ENCODE measurements at regions not wholly inside any gene's neighbourhood (a gene's known extent, or its start where the extent isn't known, plus 50 kb on each side); places are given as distances from the start of the nearest gene placed in this dataset.

DNA sequence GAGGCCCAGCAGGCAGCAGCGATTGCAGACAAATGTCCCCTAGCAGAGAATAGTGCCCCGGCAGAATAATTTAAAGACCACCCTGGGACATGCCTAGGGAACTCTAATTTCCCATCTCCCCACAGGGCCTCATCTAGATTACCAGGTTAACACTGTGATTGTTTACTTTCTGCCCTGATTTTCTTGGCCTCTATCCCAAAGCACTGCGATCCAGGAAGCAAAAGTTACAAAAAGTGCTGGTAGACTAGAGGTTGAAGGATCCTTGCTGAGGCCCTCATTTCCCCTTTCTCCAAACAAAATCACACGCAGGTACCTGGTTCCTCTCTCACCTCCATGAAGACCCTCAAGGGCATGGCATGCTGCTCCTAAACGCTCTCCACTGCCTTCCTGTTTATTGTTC lies 229.7 kb downstream of the C1orf94 start:
- no peak overlapping the region for H3K4me3 Mint-ChIP-seq
- no peaks in the 10 kb centered on the region for H3K9me3 Mint-ChIP-seq
- H3K36me3 Mint-ChIP-seq, result no peaks in the 10 kb centered on the region
- no peak overlapping the region for H3K27ac Mint-ChIP-seq
- ATAC-seq, result no peak
- no peaks in the 10 kb centered on the region for H3K4me1 Mint-ChIP-seq
- peak in 1 of 2 donors; percentile 3 for DNase-seq (ENCODE audit: low spot score in 2 of 2)

DNA sequence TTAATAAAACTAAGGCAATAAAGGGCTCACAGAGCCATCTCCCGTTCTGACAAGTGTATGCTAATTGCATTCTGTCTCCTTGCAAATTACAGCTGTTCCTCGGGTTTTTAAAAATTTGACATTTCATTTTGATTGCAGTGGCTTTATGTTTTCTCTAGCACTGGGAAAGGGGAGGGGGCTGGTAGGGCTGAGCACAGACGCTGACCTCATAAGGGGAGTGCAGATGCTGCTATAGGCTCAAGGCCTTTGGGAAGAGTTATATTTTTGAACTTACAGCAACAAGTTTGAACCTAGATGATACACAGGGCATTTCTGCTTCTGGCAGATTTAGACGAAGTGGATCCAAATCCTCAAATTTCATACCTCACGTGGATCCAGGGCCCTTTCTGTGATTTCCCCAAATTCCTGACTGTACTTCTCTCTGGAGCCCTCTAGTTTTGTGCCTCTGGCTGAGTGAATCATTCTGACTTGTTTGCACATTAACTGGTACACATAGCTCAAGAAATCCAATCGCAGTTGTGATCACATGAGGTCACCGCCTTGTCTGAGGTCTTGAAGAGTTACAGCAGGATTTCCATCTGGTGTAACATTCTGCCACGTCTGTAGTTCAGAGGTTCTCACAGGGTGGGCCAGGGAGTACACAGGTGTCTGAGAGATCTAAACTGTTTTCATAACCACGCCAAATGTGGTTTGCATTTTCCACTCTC lies 230.3 kb downstream of the C1orf94 start:
- Mint-ChIP-seq H3K4me1 (no peaks in the 10 kb centered on the region), H3K27ac (no peak overlapping the region), H3K4me3 (no peak overlapping the region), H3K9me3 (no peaks in the 10 kb centered on the region), H3K36me3 (no peaks in the 10 kb centered on the region)
- no peak for ATAC-seq
- DNase-seq (ENCODE audit: low spot score in 2 of 2), result peak in 1 of 2 donors; percentile 7

DNA sequence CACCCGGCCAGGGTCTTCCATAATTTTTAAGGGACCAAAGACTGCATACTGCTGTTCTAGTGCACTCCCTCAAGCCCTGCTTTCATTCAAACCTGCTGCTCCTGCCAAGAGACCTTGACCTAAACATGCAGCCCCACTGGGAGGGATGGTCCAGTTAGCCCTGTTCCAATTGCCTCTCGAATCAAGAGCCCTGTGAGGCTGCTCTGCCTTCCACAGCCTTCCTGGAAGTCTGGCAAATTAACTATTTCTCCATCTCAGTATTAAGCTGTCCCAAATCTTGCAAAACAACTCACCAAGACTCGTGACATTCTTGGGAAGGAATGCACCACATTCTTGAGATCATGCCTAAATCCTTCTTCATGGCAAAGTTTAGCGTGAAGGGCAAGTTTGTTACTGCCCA lies 231.3 kb downstream of the C1orf94 start:
- Mint-ChIP-seq H3K36me3 (no peaks in the 10 kb centered on the region), H3K9me3 (no peaks in the 10 kb centered on the region), H3K4me1 (no peaks in the 10 kb centered on the region), H3K27ac (no peak overlapping the region), H3K4me3 (no peak overlapping the region)
- ATAC-seq (no peak), DNase-seq (ENCODE audit: low spot score in 2 of 2) (peak in 1 of 2 donors; percentile 4)

DNA sequence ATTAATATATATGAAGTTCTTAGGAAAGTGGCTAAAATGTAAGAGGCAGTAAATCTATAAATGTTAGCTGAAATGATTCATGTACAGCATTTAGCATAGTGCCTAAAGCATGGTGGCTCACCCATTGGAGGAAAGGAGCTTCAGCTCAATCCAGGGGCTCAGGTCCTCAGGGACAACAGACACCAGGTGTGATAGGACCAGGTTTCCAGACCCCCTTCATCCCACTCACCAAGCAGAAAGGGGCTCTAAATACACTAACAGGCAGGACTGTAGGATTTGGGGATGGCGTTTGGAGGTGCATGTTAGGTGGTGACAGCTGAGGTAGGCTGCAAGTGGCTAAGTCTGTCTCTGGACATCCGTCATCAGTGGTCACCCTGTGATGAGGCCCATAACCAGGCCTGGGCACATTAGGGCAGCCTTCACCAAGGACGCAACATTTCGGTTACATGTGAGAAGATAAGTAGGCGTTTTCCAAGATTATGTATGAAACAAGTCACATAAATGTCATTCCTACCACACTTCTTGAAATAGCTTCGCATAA lies 233.1 kb downstream of the C1orf94 start:
- Mint-ChIP-seq H3K36me3 (no peaks in the 10 kb centered on the region), H3K4me1 (no peaks in the 10 kb centered on the region), H3K4me3 (no peak overlapping the region), H3K9me3 (no peaks in the 10 kb centered on the region), H3K27ac (no peak overlapping the region)
- peak in 1 of 2 donors; percentile 25 for DNase-seq (ENCODE audit: low spot score in 2 of 2)
- ATAC-seq, result no peak

DNA sequence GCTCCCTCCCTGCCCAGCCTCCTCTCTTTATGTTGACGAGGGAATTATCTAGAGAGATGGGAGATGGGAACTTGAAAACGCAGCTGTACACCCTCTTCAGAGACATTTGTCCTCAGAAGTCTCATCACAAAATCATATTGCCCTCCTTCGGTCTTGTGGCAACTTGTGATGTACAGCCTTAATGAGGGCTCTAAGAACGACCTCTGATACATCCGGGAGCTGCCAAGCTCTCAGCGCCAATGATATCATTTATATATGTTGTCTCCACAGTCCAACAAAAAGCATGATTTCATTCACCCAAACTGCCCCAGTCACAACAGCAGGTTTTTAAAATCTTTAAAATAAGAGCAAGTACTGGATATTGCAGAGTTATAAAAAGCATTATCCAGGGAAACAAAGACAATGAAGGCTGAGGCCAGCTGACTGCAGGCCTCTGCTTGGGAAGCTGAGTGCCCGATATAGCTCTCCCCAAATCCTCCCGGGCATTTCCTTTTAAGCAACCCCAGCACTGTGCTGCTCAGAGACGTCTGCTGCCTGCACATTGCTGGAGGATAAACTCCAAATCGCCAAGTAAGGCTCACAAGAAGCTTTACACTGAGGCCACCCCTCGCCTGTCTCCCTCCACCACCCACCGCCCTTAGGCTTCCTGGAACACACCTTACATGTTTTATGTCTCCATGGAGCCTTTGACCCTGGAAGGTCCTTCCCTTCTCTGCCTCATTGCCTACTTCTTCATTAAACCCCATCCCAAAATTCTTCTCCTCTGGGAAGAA lies 236.1 kb downstream of the C1orf94 start:
- Mint-ChIP-seq H3K27ac (no peak overlapping the region), H3K4me3 (no peak overlapping the region), H3K4me1 (no peaks in the 10 kb centered on the region), H3K9me3 (no peaks in the 10 kb centered on the region), H3K36me3 (no peaks in the 10 kb centered on the region)
- DNase-seq (ENCODE audit: low spot score in 2 of 2), result no peak
- no peak for ATAC-seq

DNA sequence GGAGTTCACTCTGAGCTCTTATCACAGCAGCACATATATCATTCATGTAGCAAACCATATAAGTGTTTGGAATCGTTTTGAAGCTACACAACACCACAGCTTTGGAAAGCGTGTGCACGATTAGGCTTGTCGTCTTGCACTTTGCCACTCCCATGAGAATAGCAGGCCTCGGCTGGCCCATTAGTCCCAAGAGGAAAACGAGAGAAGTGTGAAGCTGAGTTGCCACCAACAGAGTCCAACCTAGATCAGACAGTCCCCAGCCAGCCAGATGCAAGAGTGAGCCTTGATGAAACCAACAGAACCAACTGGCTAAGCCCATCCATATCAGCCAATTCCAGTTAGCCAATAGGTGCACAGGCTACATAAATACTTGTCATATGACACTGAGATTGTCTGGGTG lies 238.4 kb downstream of the C1orf94 start:
- H3K36me3 Mint-ChIP-seq, result no peaks in the 10 kb centered on the region
- no peak overlapping the region for H3K27ac Mint-ChIP-seq
- DNase-seq (ENCODE audit: low spot score in 2 of 2), result no peak
- H3K9me3 Mint-ChIP-seq, result no peaks in the 10 kb centered on the region
- no peaks in the 10 kb centered on the region for H3K4me1 Mint-ChIP-seq
- ATAC-seq, result no peak
- no peak overlapping the region for H3K4me3 Mint-ChIP-seq

DNA sequence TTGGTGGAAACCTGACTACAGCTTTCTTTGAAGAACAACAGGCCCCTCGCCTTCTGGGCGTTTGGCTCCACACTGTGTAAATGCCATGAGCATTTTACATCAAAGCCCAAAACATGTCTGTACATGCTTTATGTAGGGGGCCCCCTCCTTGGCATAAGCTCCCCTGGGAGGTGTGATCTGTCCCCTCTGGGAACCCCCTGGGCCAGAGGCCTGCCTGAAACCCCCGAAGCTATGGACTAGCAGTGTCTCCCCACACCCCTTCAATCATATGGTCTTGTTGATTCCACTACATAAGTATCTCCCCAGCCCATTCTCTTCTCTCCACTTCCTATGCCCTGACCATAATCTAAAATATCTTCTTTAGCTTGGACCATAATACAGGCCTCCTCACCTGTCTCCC lies 241.5 kb downstream of the C1orf94 start:
- Mint-ChIP-seq H3K4me3 (no peak overlapping the region), H3K9me3 (no peaks in the 10 kb centered on the region), H3K27ac (no peak overlapping the region), H3K36me3 (no peaks in the 10 kb centered on the region), H3K4me1 (no peaks in the 10 kb centered on the region)
- no peak for DNase-seq (ENCODE audit: low spot score in 2 of 2)
- ATAC-seq, result no peak

DNA sequence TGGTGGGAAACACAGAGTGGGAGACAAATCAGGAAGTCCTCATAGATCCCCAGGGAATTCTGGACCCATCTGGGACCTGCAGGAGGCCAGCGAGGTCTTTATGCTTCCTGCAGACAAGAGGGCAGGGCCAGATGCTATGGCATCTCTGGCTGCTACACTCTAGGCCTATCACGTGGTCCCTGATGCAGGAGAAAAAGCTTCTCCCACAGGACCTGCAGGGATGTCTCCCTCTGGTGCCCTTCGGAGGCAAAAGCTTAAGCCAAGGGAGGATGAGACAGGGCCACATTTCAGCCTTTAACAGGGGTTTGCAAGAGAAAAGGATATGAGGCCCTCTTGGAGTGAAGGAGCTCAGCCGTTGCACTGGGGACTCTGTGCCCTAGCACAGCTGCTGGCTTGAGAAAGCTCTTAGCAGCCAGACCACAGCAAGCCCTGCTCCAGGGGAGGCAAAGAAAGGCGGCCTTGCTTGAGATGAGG lies 243.0 kb downstream of the C1orf94 start:
- ATAC-seq (no peak), DNase-seq (ENCODE audit: low spot score in 2 of 2) (no peak)
- no peaks in the 10 kb centered on the region for H3K36me3 Mint-ChIP-seq
- H3K27ac Mint-ChIP-seq, result no peak overlapping the region
- no peak overlapping the region for H3K4me3 Mint-ChIP-seq
- H3K4me1 Mint-ChIP-seq, result no peaks in the 10 kb centered on the region
- no peaks in the 10 kb centered on the region for H3K9me3 Mint-ChIP-seq

DNA sequence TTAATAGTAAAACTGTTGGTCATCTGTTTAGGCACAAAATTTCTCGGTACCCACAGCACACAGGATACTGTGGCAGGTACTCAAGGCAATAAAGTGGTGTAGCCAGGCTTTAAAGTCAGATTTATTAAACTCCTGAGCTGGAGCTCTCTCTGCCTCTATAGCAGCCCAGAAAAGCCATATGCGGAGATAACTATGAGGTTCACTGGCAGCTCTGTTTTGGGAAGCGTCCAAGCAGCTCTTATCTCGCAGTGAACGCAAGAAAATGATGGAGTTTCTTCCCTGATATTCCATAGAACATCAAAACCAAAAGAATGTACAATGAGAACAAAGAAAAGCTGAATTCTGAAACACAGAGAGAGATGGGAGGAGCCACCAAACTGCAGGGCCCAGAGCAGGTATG lies 248.3 kb downstream of the C1orf94 start:
- Mint-ChIP-seq H3K9me3 (no peaks in the 10 kb centered on the region), H3K27ac (no peak overlapping the region), H3K36me3 (no peaks in the 10 kb centered on the region), H3K4me3 (no peak overlapping the region), H3K4me1 (no peaks in the 10 kb centered on the region)
- ATAC-seq (no peak), DNase-seq (ENCODE audit: low spot score in 2 of 2) (no peak)

DNA sequence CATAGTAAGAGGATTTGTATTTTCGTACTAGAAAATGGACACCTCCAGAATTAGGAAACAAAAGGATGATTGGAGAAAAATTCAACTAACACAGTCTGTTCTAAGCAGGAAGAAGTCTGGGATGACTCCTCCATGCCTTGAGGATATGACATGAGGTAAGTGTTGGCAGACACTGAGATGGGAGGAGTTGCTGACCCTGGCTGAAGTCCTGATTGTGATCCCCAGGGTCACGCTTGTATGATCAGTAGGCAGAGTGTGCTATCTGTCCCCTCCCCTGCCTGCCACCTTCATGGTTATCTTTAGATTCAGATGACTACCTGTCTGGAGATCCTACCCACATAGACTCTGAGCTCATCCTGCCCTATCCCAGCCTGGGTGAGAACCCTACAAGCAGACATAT lies 249.1 kb downstream of the C1orf94 start:
- no peak for DNase-seq (ENCODE audit: low spot score in 2 of 2)

DNA sequence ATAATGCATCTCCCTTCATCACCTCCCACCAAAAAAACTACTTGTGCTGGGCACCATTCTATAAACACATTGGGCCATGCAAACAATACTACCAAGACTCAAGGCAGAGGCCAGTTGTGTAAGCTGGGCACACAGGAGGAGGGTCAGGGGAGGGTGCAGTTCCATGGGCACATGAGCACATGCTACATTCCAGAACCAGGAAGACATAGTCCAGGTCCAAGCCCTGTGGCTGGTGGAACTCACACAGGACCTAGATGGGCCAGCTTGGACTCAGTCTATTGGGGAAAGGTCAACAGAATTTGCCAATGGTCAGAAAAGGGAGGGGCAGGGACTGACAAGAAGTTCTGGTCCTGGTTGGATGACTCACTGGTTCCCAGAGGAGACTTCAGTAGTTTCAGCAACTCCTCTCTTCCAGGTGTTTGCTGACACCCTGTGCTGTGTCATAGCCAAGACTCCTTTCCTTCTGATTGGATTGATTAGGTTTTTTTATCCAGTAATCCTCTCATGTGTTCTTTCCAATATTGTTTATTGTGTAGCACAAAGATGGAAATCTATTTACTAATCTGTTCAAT lies 249.7 kb downstream of the C1orf94 start:
- H3K9me3 Mint-ChIP-seq, result no peaks in the 10 kb centered on the region
- no peaks in the 10 kb centered on the region for H3K36me3 Mint-ChIP-seq
- H3K4me1 Mint-ChIP-seq, result no peaks in the 10 kb centered on the region
- no peak for DNase-seq (ENCODE audit: low spot score in 2 of 2)
- H3K27ac Mint-ChIP-seq, result no peak overlapping the region
- H3K4me3 Mint-ChIP-seq, result no peak overlapping the region
- no peak for ATAC-seq

More for the DNA sequence above, 249.1 kb downstream of the C1orf94 start:
- H3K27ac Mint-ChIP-seq, result no peak overlapping the region
- no peak for ATAC-seq
- H3K4me3 Mint-ChIP-seq, result no peak overlapping the region
- no peaks in the 10 kb centered on the region for H3K9me3 Mint-ChIP-seq
- H3K36me3 Mint-ChIP-seq, result no peaks in the 10 kb centered on the region
- H3K4me1 Mint-ChIP-seq, result no peaks in the 10 kb centered on the region

DNA sequence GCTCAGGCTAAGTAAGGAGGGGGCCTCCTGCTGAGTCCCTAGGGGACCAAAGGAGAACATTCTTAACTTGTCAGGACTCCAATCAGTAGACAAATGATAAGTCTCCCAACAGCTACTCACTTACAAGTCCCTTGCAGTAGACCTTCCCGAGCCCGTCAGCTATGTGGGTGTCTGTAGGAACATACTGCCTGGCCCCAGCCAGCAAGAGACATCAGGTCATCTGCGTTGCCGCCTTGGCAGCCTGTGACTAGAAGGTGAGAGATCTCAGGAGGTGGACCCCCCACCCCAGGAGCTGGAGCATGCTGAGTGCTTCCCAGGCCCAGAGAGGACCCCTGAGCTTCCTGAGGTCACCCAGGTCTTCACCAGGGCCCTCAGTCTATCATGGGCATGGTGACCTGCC lies 250.5 kb downstream of the C1orf94 start:
- Mint-ChIP-seq H3K9me3 (no peaks in the 10 kb centered on the region), H3K27ac (no peak overlapping the region), H3K36me3 (no peaks in the 10 kb centered on the region), H3K4me3 (no peak overlapping the region), H3K4me1 (no peaks in the 10 kb centered on the region)
- no peak for ATAC-seq
- DNase-seq (ENCODE audit: low spot score in 2 of 2), result no peak

DNA sequence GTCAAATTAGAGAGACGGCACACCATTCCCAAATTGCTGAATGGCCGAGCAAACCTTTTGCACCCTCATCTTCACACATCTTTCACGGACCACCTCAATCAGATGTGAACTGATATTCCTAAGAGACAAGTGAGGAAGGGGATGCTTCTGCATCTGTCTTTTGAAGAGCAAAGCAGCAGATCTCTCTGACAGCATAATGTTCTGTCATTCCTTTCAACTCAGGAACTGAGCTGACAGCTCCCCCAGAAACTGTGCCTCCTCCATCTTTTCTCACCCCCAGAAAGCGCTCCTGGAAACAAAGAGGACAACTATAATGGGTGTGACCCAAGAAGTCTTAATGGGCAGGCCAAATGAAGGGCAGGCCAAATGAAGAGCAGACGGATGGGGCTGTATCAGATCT lies 256.4 kb downstream of the C1orf94 start:
- Mint-ChIP-seq H3K4me3 (no peak overlapping the region), H3K36me3 (no peaks in the 10 kb centered on the region), H3K27ac (no peak overlapping the region), H3K9me3 (no peaks in the 10 kb centered on the region), H3K4me1 (no peaks in the 10 kb centered on the region)
- DNase-seq (ENCODE audit: low spot score in 2 of 2) (no peak), ATAC-seq (no peak)

DNA sequence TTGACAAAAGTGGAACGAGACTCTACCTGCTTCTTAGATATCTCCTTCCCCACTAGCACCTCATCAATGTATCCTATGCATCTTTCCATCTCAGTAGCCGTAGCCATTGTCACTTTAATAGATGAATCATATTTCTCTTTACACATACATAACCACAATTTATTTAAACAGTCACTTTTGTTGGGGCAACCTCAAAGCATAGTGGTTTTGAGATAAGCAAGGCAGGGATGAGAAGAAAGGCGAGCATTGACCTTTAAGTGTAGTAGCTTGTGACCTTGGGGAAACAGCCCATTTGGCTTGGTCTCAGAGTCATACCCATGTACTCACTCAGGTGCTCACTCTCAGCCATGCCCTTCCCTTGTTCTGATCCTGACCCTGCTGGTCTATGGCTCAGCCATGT lies 260.1 kb downstream of the C1orf94 start:
- ATAC-seq (no peak), DNase-seq (ENCODE audit: low spot score in 2 of 2) (no peak)
- Mint-ChIP-seq H3K36me3 (no peaks in the 10 kb centered on the region), H3K9me3 (no peaks in the 10 kb centered on the region), H3K4me3 (no peak overlapping the region), H3K4me1 (no peaks in the 10 kb centered on the region), H3K27ac (no peak overlapping the region)

DNA sequence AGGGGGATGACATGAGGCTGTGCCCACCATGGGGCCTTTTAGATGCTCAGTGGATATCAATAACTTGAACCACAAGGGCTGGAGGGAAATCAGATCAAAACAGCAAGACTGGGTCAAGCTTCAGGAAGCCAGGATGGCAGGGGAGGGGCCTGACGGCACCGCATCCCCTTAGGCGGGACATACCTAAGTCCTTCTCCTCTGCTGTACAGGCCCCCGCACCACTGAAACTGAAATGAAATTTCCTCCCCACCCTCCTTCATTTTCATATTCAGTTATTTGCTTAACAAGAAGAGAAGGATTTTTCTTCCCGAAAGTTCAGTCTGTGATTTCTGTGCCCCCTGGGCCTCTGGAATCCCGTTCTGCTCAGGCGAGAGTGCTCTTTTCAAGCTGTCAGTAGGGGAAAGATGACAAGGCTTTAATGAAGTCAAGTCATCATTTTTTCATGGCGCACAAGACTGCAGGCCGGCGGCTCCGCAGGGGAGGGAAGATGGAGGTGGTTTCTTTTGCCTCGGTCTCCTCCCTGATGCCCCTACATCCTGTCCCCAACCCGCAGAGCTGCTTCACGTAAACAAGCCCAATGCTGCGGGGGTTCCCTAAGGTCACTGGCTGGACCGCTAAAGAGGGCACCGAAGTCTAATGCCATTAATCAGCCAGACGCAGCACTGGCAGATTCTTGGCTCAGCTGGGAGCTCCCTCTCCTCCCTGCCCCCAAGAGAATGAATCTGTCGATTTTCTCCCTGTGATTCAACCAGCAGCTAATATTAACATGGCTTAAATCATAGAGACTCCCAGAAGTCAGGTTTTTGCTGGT lies 264.8 kb downstream of the C1orf94 start:
- Mint-ChIP-seq H3K4me1 (no peaks in the 10 kb centered on the region), H3K36me3 (no peaks in the 10 kb centered on the region), H3K4me3 (no peak overlapping the region), H3K27ac (no peak overlapping the region), H3K9me3 (no peaks in the 10 kb centered on the region)
- DNase-seq (ENCODE audit: low spot score in 2 of 2), result no peak
- no peak for ATAC-seq
